DOHH2 (cell line): ENCODE measurements at regions not wholly inside any gene's neighbourhood (a gene's known extent, or its start where the extent isn't known, plus 50 kb on each side); places are given as distances from the start of the nearest gene placed in this dataset.
"Not testable (repeated sequence)": the region's sequence is repeated elsewhere in the genome, so short reads cannot be mapped to it uniquely, and the experiment has no call there.

Experiments used
- H3F3A ChIP-seq: fragments of 200-600 bp; sonication (generic), shearing (Covaris generic); 2 replicates; pipeline ENCODE4 v1.6.0; 2016; ENCODE audit warnings: antibody characterized with exemption, mild to moderate bottlenecking; ENCODE audit not compliant: control insufficient read depth, insufficient read depth
- H3K27ac ChIP-seq: fragments of 200-600 bp; sonication (generic); 2 replicates; pipeline ENCODE4 v1.5.1; 2014; ENCODE audit warnings: low read depth, mild to moderate bottlenecking, low read length, moderate library complexity
- H3K27me3 ChIP-seq: fragments of 200-600 bp; sonication (generic); 2 replicates; pipeline ENCODE4 v1.6.1; 2014; ENCODE audit warnings: mild to moderate bottlenecking, low read length, mixed read lengths; ENCODE audit not compliant: control insufficient read depth
- H3K36me3 ChIP-seq: fragments of 200-600 bp; sonication (generic); 2 replicates; pipeline ENCODE4 v1.6.1; 2014; ENCODE audit warnings: mild to moderate bottlenecking, low read length, moderate library complexity, mixed read lengths; ENCODE audit not compliant: control insufficient read depth
- H3K4me1 ChIP-seq: fragments of 200-600 bp; sonication (generic); 2 replicates; pipeline ENCODE4 v1.6.1; 2014; ENCODE audit warnings: mild to moderate bottlenecking, low read length, mixed read lengths; ENCODE audit not compliant: control insufficient read depth
- H3K4me2 ChIP-seq: fragments of 200-600 bp; sonication (generic); 2 replicates; pipeline ENCODE4 v1.6.0; 2014; ENCODE audit warnings: mild to moderate bottlenecking, low read length, moderate library complexity
- H3K4me3 ChIP-seq: fragments of 200-600 bp; sonication (generic); 2 replicates; pipeline ENCODE4 v1.5.1; 2014; ENCODE audit warnings: mild to moderate bottlenecking, low read length, mixed read lengths
- H3K79me2 ChIP-seq: fragments of 200-600 bp; sonication (generic); 2 replicates; pipeline ENCODE4 v1.6.1; 2014; ENCODE audit warnings: mild to moderate bottlenecking, low read length, mixed read lengths; ENCODE audit not compliant: control insufficient read depth
- H3K9me2 ChIP-seq: fragments of 200-600 bp; sonication (generic); replicated peaks from 2 replicates; pipeline ENCODE4 v1.6.1; 2014; ENCODE audit warnings: mild to moderate bottlenecking, low read length, mixed read lengths; ENCODE audit not compliant: control insufficient read depth
- H3K9me3 ChIP-seq: fragments of 200-600 bp; sonication (generic); 2 replicates; pipeline ENCODE4 v1.6.1; 2014; ENCODE audit warnings: antibody characterized with exemption, low read length, mixed read lengths; ENCODE audit not compliant: control insufficient read depth, insufficient read depth
- H4K20me1 ChIP-seq: fragments of 200-600 bp; sonication (generic); 2 replicates; pipeline ENCODE4 v1.6.0; 2014; ENCODE audit warnings: low read depth, mild to moderate bottlenecking, antibody characterized with exemption, low read length, moderate library complexity; ENCODE audit not compliant: control insufficient read depth, insufficient read depth
- EZH2phosphoT487 ChIP-seq: fragments of 200-600 bp; sonication (generic); IDR thresholded peaks from 2 replicates; pipeline ENCODE4 v1.6.1; 2017; ENCODE audit warnings: borderline replicate concordance, mild to moderate bottlenecking, antibody characterized with exemption, low read length, moderate library complexity, mixed read lengths
- TF ChIP-seq, protein P1 (sequence below): fragments of 200-600 bp; sonication (generic); IDR thresholded peaks from one replicate; pipeline ENCODE4 v1.5.1; 2014; ENCODE audit warnings: antibody characterized with exemption, mild to moderate bottlenecking, low read depth, low read length; ENCODE audit not compliant: poor library complexity, severe bottlenecking

DNA sequence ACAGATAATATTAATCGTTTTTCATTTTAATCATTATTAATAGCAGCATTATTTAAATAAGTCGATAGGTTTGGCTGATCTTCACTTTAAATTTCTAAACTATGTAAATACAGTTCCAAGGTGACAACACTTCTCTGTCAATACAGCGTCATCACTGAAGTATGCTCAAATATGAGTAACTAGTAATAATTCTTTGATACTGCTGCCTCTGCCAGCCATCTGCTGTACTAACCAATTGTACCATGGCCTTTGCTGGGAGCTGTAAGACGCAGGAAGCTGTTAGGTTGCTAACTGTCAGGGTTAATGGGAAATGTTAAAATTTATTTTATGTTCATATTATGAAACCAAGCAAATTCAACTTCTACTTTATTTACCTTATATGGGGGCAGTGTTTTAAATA is 1650.5 kb upstream of the LRRTM3 start:
- H3K4me2 ChIP-seq, result no peak overlapping the region
- no peak for TF ChIP-seq EZH2phosphoT487
- TF ChIP-seq, protein P1, sequence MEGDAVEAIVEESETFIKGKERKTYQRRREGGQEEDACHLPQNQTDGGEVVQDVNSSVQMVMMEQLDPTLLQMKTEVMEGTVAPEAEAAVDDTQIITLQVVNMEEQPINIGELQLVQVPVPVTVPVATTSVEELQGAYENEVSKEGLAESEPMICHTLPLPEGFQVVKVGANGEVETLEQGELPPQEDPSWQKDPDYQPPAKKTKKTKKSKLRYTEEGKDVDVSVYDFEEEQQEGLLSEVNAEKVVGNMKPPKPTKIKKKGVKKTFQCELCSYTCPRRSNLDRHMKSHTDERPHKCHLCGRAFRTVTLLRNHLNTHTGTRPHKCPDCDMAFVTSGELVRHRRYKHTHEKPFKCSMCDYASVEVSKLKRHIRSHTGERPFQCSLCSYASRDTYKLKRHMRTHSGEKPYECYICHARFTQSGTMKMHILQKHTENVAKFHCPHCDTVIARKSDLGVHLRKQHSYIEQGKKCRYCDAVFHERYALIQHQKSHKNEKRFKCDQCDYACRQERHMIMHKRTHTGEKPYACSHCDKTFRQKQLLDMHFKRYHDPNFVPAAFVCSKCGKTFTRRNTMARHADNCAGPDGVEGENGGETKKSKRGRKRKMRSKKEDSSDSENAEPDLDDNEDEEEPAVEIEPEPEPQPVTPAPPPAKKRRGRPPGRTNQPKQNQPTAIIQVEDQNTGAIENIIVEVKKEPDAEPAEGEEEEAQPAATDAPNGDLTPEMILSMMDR, result no peak
- H3K9me2 ChIP-seq, result no peaks in the 10 kb centered on the region

GRCh38 chr10:65284495-65285041 is 1641.3 kb upstream of the LRRTM3 start:
- Histone ChIP-seq H3K4me1 (no peaks in the 10 kb centered on the region), H3K4me2 (no peak overlapping the region), H3K4me3 (no peak overlapping the region), H3K9me3 (no peaks in the 10 kb centered on the region), H3F3A (no peaks in the 10 kb centered on the region), H4K20me1 (no peaks in the 10 kb centered on the region), H3K36me3 (no peaks in the 10 kb centered on the region), H3K27ac (no peak overlapping the region), H3K9me2 (no peaks in the 10 kb centered on the region), H3K79me2 (no peaks in the 10 kb centered on the region), H3K27me3 (no peaks in the 10 kb centered on the region)
- TF ChIP-seq, protein P1, result no peak
- TF ChIP-seq EZH2phosphoT487, result no peak

More for the DNA sequence above, 1650.5 kb upstream of the LRRTM3 start:
- Histone ChIP-seq H4K20me1 (no peaks in the 10 kb centered on the region), H3K4me3 (no peak overlapping the region), H3F3A (no peaks in the 10 kb centered on the region), H3K27ac (no peak overlapping the region), H3K27me3 (no peaks in the 10 kb centered on the region), H3K79me2 (no peaks in the 10 kb centered on the region), H3K4me1 (no peaks in the 10 kb centered on the region), H3K9me3 (no peaks in the 10 kb centered on the region), H3K36me3 (no peaks in the 10 kb centered on the region)

- H3F3A ChIP-seq, H4K20me1 ChIP-seq, H3K4me2 ChIP-seq, H3K79me2 ChIP-seq, H3K27ac ChIP-seq, H3K4me3 ChIP-seq, H3K9me2 ChIP-seq, H3K36me3 ChIP-seq, H3K9me3 ChIP-seq, H3K27me3 ChIP-seq, H3K4me1 ChIP-seq: not testable (repeated sequence)
These were observed 1640.1 kb upstream of the LRRTM3 start for GRCh38 chr10:65285726-65286125.

GRCh38 chr10:65291286-65291685 is 1634.5 kb upstream of the LRRTM3 start:
- TF ChIP-seq EZH2phosphoT487, result no peak
- TF ChIP-seq, protein P1, result no peak
- no peak overlapping the region for H3K4me3 ChIP-seq
- H3K9me3 ChIP-seq, result no peaks in the 10 kb centered on the region
- no peaks in the 10 kb centered on the region for H3K36me3 ChIP-seq
- no peaks in the 10 kb centered on the region for H4K20me1 ChIP-seq
- H3K4me1 ChIP-seq, result no peaks in the 10 kb centered on the region
- H3F3A ChIP-seq, result no peaks in the 10 kb centered on the region
- no peaks in the 10 kb centered on the region for H3K27me3 ChIP-seq
- H3K4me2 ChIP-seq, result no peak overlapping the region
- H3K27ac ChIP-seq, result no peak overlapping the region
- no peaks in the 10 kb centered on the region for H3K9me2 ChIP-seq
- no peaks in the 10 kb centered on the region for H3K79me2 ChIP-seq
